HG03139 (cell line): ENCODE measurements at regions not wholly inside any gene's neighbourhood (a gene's known extent, or its start where the extent isn't known, plus 50 kb on each side); places are given as distances from the start of the nearest gene placed in this dataset.
"Not testable (repeated sequence)": the region's sequence is repeated elsewhere in the genome, so short reads cannot be mapped to it uniquely, and the experiment has no call there.

Source experiments
- ATAC-seq: cut with Tn5 transposase; IDR thresholded peaks from one replicate; pipeline ENCODE4 v1.9.1; 2021; ENCODE audit not compliant: unreplicated experiment

DNA sequence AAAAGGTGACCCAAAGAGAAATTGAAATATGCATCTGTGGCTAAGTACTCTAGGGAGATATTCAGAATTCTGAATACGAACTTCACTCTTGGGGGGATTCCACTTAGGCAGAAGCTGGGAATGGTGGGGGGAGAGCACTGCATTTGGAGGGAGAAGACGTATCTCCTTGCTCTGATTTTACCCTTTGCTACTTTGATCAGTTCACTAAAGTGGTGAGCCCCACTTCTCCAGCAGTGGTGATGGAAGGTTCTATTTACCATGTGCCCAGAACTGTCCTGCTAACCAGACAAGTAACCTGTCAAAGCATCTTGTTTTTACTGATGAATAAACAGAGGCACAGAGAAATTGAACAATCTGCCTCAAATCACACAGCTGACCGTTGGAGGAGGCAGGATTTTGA is 483.4 kb downstream of the SIPA1L2 start:
- ATAC-seq: no peak

DNA sequence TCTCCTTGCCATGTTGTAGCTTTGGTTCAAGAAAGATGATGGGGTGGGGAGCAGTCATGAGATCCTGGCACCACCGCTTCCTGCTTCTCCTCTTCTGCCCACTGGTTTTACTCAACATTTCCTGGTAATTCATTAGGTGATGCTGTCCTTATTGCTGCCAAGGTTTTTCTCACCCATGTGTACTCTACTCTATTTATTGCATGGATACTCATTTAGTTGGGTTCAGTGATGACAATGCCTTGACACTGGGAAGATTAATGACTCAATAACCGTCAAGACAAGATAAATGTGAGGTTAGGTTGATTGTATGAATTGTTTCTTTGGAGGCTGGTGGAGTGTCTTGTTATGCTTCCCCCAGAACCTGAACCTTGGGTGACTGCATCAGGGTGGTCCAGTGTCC is 484.2 kb downstream of the SIPA1L2 start:
- no peak for ATAC-seq

DNA sequence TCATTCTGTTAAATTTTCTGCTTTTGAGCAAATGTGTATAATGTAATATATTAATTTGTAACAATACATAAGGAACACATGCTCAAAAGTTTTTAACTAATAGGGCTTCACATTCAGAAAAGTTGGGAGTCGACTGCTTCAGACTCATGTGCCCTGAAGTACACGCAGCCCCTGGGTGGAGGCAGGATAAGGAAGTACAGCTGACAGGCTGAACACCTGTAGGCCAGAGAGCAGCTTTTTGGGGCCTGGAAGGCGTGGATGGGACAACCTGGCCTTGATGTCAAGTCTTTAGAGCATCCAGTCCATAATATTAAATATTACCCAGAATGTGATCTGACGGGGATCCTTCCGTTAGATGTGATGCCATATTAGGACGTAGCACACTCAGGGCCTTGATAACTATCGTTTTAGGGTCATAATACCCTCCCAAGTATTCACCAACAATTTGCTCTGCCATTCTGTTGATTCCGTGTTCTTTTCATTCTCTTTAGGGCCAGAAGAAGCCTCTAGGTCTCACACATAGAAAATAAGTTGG is 485.2 kb downstream of the SIPA1L2 start:
- no peak for ATAC-seq

DNA sequence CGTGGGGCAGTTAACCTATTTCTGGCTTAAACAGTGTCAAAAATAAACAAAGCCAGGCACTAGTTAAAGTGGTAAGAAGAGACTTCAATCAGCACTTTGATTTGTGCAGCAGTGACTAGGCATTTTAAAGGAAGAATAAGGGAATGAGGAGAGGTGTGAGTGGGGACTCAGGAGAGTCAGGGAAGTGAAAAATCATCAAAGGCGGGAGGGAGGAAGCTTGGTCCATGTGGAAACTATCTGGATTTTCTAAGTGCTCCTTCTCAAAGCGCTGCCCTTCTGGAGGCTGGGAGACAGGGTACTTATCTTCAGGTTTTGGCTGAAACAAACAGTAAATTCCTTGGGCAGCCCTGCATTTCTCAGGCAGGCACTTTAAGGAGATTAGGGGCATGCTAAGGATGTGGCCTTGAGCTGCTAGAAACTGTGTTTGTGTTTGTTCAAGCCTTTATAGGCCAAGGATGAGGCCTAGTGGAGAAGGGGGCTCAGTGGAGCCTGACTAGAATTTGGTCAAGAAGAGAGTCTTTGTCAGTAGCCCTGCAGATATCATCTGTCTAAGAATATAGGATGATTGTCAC is 486.5 kb downstream of the SIPA1L2 start:
- no peak for ATAC-seq

DNA sequence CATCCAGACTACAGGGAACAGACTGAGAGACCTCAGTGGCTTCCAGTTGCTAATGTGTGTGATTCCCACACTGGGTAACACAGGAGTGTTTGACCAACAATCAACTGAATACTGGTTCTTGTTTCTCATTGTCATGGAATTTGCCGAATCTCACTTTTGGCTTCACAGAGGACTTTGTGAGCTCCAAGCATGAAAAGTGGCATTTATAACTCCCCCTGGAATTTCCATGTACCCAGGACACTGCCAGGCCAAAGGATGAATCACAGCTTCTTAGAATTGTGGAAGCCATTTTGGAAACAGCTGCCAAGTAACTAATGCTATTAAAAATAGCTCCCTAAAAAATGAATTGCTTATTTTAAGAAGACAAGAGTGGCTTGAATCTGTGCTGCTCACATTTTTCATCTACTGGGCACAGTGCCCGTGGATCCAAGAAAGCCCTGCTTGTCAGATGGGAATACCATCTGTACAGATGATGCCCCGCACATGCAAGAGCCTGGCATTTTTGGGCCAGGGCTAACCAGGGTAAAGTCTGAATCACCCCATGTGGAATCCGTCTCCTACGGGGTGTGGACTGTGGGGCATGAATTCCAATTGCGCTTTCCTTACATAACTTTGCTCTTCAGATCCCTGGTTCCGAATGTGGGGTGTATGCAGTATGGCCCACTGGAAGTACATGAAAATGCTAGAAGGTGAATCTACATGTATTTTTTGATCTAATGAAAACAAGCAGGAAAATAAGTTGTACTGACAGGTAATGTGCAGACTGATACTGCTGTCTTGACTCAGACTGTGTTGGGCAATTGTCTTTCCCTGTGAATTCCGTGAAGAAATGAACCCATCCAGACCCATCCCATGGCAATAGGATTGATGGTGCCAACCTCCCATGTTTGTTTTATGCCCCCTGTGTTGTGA is 487.3 kb downstream of the SIPA1L2 start:
- ATAC-seq: no peak

DNA sequence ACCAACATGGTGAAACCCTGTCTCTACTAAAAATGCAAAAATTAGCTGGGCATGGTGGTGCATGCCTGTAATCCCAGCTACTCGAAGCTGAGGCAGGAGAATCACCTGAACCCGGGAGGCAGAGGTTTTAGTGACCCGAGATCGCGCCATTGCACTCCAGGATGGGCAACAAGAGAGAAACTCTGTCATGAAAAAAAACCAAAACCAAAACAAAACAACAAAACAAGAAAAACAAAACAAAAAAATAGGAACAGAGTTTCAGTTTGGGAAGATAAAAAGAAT is 488.8 kb downstream of the SIPA1L2 start:
- not testable (repeated sequence) for ATAC-seq

DNA sequence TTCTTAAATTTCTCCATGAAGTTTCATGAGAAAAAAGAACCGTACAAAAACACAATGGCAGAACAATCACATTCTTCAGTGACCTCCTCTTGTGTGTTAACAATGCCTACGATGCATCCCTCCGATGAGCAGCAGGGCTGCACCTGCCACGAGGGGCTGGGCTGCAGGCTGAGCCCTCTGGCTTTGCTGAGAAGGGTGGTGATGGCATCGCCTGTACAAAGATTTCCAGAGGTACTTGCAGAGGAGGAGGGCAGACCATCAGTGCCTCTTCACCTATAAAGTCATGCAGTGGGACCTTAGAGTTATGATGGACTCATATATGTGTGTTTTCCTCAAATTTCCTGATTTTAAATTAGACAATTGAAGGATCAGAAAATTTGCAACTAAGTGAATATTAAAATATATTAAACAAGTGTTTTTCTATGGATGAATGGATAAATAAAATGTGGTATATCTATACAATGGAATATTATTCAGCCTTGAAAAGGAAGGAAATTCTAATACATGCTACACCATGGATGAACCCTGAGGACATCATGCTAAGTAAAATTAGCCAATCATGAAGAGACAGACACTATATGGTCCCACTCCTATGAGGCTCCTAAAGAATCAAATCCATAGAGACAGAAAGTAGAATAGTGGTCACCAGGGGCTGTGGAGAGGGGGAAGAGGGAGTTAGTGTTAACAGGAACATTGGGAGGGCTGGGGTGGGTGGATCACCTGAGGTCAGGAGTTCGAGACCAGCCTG is 489.3 kb downstream of the SIPA1L2 start:
- ATAC-seq: no peak

DNA sequence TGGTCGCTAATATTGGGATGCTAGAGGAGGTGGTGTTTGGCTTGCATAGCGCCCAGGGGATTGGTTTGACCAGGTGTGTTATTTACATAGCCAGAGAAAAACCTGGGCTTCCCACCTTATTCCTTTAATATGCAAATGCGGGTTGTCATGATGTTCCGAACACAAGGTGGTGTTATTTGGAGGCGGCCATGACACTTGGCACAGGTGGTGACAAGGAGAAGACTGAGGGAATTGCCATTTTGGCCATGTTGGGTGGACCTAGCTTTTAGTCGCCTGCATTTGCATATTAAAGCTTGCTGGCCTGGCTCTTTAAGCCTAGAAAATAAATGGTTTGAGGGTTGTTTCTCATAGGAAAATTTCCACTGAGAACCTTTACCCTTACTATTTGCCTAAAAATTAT is 490.5 kb downstream of the SIPA1L2 start:
- no peak for ATAC-seq

DNA sequence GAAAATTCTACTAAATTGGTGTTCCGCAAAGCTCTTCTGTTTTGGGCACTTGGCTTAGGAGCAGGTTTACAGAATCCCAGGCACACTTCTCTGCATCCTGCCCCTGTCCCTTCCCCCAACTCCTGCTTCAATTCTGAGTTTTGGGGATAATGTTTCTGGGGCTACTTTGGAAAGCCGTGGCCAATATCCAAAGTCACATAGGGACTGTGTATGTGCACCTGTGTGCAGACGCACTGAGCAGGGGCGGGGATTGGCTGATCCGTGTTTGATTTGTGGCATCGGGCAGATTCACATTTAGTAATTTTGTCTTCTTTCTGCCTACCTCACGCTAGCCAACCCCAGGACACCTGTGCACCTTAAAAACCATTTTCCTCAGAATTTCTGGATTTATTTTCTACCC is 491.9 kb downstream of the SIPA1L2 start:
- no peak for ATAC-seq

DNA sequence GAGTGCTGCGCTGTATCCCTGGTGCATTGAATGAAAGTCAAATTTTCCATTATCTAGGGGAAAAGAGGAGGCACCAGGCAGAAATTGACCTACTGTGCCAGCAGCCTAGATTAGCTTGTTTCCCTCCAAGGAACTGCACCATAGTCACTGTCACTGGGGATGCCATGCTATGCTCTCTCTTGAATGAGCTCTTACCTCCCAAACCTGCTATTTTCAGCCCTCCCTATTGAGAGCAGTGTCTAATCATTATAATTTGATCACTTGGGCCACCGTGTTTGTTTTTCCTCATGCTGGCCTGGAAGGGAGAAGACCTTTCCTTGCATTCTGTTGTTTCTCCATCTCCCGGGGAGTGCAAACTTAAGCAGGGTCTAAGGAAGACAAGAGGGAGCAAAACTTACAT is 492.9 kb downstream of the SIPA1L2 start:
- no peak for ATAC-seq

DNA sequence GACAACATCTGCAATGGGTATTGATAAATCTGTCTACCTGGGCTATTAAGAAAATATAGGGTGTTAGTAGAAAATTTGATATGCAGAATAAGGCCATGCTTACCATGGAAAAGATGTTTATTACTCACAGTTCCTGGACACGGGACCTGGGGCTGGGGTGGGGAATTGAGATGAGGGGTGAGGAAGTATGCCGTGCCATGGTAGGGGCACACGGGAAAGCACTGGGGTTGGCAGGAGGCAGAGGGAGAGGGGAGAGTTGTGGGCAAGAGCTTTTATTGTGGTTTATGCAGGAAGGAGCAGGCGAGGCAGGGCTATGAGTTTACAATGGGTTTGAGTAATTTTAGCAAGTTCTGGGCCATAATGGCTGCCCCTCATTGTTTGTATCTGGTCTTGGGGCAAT is 493.8 kb downstream of the SIPA1L2 start:
- ATAC-seq: no peak

DNA sequence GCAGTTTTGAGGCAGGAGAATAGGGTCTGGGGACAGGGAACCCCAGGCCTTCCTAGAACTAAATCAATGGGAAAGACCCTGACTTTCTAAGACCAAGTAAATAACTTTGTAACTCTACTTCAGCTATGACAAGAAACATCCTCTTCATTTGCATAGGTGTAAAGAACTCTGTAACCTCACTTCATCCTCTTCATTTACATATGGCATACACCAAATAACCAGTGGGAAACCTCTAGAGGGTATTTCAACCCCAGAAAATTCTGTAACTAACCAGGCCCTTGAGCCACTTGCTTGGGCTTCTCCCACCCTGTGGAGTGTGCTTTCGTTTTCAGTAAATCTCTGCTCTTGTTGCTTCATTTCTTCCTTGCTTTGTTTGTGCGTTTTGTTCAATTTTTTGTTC is 495.6 kb downstream of the SIPA1L2 start:
- no peak for ATAC-seq

DNA sequence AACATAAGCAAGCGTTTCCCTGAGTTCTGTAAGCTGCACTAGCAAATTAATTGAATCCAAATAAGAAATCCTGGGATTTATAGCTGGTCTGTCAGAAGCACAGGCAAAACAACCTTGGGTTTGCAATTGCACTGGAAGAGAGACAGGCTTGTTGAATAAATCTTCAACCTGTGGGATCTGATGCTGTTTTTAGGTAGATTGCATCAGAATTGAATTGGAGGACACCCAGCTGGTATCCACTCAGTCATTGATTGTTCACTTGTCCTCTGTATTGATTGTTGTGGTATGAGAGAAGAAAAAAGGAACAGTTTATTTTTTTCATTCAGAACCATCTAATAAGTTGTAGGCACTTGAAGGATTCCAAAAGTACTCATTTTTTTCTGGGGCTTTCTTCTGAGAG is 497.4 kb downstream of the SIPA1L2 start:
- no peak for ATAC-seq

DNA sequence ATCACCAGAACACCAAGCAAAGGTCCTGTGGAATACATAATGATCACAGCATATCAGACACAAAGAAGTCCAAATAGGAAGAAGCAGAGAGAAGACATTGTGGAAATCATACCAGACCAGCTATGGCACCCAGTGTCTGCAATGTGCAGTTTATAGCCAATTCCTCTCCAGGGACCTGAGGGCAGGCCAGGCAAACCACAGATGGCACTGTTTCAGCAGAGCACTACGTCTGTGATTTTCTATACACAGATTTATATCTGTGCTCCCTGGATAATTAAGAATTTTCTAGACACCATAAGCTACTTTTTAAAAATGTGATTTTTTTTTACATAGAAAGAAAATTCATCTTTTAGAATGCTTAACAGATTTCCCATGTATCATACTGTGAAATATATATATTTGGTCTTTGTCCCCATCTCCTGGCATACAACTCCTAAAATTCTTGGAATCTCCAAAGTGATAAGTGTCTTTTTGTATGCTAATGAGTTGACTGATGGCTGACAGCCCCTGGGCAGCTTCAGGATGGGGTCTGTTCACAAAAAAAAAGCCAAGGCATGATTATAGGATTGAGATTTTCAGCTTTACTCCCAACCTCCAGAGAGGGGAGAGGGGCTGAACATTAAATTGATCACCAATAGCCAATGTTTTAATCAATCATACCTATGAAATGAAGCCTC is 498.1 kb downstream of the SIPA1L2 start:
- no peak for ATAC-seq

DNA sequence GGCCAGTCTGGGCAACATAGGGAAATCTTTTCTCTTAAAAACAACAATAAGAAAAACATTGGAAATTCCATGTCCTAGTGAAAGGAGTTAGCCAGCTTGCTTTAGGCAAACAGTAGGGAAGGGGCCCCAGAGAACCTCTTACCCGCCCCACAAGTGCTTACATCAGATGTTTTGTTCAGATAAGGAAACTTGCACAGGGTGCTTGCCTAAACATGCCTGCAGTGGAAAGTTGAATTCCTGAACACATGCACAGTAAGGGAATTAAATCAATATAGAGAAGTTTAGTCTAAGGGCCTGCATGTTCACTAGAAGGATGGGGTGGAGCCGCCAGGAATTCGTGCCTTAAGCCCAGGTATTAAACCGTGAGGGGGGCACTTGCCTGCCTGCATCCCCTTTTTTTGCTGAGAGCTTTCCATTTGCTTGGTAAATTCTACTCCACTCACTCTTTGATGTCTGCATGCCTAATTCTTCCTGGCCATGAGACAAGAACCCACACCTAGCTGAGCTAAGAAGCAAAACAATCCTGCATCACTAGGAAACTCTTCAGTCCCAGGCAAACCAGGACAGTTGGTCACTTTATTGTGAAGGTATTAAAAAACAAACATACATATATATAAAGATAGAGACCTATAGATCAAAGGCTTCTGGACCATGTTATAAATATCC is 499.0 kb downstream of the SIPA1L2 start:
- no peak for ATAC-seq

DNA sequence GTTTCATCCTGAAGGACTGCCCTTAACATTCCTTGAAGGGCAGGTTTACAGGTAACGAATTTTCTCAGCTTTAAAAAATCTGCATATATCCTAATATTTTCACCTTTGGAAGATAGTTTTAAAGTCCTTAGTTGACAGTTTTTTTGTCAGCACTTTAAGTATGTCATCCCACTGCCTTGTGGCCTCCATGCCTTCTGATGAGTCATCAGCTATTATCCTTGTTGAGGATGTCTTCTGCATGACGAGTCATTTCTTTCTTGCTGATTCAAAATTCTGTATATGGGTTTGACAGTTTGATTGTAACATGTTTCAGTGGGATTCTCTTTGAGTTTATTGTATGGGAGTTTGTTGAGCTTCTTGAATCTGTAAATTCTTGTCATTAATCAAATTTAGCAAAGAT is 500.6 kb downstream of the DISC1 start:
- ATAC-seq: no peak

DNA sequence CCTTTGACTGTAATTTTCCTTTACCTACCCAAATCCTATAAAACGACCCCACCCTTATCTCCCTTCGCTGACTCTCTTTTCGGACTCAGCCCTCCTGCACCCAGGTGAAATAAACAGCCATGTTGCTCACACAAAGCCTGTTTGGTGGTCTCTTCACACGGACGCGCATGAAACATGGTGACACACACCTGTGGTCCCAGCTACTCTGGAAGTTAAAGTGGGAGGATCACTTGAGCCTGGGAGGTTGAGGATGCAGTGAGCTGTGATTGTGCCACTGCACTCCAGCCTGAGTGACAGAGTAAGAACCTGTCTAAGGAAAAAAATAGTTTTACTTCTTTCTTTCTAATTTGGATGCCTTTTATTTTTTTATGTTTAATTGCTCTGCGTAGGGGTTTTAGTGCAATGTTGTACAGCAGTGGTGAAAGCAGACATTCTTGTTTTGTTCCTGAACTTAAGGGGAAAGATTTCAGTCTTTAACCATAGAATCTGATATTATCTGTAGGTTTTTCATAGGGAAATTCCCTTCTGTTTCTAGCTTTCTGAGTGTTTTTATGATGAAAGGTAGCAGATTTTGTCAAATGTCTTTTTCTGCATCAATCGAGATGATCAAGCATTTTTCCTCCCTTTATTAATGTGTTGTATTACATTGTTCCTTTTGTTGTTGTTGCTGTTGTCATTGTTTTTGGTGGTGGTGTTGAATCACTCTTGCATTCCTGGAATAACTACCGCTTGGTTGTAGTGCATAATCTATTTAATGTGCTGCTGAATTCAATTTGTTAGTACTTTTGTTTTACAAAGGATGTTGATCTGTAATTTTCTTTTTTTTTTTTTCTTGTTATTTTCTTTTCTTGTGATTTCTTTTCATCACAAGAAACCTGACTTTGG is 497.4 kb downstream of the DISC1 start:
- ATAC-seq: no peak

DNA sequence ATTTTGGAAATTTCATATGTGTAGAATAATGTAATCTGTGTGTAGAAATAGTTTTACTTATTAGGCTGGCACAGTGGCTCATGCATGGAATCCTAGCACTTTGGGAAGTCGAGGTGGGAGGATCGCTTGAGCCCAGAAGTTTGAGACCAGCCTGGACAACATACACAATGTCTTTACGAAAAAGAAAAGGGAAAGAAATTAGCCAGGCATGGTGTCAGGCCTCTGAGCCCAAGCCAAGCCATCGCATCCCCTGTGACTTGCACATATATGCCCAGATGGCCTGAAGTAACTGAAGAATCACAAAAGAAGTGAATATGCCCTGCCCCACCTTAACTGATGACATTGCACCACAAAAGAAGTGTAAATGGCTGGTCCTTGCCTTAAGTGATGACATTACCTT is 491.3 kb downstream of the DISC1 start:
- not testable (repeated sequence) for ATAC-seq

DNA sequence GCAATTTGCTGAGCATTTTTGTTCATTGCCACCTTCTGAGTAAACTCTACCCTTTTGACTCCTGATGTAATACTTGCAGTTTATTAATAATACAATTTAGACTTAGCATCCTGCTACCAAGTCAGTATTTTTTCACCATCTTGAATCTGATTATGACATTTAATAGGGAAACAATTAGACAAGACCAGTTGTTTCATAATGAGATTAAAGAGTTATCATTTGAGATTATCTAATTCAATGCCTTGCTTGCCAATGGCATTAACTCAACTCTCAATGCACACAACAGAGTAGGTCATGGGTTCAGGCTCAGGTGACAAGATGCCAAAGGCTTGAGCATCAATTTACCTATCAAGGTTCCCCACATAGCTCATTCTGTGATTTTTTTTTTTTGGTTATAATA is 488.4 kb downstream of the DISC1 start:
- no peak for ATAC-seq

DNA sequence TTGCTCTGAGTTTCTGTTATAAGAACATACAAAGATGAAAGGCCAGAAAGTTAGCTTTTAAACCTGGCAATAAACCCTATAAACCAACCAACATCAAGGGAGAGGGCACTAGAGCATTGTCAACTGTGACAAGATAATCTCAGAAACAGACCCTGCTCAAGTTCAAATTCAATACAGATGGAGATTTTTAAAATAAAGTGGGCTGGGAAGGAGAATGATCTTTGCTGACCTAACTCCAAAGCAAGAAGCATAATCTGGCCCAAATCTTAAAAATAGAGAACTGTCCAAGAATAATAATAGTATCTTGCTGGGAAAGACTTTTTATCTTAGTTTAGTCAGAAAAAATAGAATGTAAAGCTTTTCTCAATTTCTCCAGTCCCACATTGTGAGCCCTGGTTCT is 485.5 kb downstream of the DISC1 start:
- ATAC-seq: no peak
